ENCODE measurements at regions not wholly inside any gene's neighbourhood (a gene's known extent, or its start where the extent isn't known, plus 50 kb on each side); places are given as distances from the start of the nearest gene placed in this dataset.
"Not testable (repeated sequence)": the region's sequence is repeated elsewhere in the genome, so short reads cannot be mapped to it uniquely, and the experiment has no call there.

DNA sequence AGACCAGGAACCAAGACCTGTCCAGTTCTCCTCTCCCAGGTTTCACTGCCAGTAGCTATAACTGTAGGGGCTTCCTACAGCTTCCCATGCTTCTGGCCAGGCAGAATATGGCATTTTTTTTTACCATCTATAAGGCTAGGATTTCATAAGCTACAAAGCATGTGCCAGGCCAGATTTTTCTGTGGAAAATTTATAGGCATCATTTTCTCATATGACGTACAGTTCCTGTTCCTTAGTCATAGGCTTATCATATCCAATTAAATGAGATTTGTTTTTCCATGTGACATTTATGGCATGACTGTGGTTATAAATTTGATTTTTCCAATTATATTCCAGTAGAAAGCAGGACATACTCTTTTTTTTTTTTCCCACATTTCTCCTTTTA is 208.6 kb upstream of the NPY start:
- TF ChIP-seq, protein P1, sequence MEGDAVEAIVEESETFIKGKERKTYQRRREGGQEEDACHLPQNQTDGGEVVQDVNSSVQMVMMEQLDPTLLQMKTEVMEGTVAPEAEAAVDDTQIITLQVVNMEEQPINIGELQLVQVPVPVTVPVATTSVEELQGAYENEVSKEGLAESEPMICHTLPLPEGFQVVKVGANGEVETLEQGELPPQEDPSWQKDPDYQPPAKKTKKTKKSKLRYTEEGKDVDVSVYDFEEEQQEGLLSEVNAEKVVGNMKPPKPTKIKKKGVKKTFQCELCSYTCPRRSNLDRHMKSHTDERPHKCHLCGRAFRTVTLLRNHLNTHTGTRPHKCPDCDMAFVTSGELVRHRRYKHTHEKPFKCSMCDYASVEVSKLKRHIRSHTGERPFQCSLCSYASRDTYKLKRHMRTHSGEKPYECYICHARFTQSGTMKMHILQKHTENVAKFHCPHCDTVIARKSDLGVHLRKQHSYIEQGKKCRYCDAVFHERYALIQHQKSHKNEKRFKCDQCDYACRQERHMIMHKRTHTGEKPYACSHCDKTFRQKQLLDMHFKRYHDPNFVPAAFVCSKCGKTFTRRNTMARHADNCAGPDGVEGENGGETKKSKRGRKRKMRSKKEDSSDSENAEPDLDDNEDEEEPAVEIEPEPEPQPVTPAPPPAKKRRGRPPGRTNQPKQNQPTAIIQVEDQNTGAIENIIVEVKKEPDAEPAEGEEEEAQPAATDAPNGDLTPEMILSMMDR (conservative IDR thresholded peaks at IDR 0.05; ENCODE audit: low read depth, low read length) = no peak
- H3K4me3 ChIP-seq (ENCODE audit: low read depth, low read length) = no peak overlapping the region
- no peak for DNase-seq (ENCODE audit: low read depth)

DNA sequence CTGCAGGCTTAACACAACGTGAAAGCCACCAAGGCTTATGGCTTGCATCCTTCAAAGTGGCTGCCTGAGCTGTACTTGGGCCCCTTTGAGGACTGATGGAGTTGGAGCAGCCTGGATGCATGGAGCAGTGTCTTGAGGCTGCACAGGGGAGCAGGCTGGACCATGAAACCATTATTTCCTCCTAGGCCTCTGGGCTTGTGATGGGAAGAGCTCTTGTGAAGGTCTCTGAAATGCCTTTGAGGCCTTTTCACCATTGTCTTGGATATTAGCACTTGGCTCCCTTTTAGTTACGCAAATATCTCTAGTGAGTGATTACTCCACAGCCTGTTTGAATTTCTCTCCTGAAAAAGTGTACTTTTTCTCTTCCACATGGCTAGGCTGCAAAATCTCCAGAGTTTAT is 201.2 kb upstream of the NPY start:
- no peak for DNase-seq (ENCODE audit: low read depth)
- no peak overlapping the region for H3K4me3 ChIP-seq (ENCODE audit: low read depth, low read length)
- TF ChIP-seq, protein P1 (conservative IDR thresholded peaks at IDR 0.05; ENCODE audit: low read depth, low read length) = no peak

DNA sequence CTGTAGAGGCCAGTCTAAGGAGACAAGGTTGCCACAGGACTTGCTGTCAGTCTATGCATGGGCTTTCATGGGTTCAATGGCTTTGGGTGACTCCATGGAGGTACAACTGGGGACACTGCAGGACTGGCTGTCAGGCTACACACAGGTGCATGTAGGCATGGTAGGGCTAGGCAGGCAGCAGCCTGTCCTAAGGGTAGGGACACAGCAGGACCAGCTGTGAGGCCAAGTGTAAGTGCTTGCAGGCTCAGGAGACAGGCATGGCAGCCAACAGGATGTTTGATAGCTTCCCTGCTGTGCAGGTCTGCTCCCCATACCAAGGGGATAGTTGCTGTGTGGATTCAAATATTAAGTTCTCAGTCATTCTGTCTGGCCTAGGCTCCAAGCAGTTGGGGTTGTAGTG is 181.0 kb upstream of the NPY start:
- no peak for DNase-seq (ENCODE audit: low read depth)

DNA sequence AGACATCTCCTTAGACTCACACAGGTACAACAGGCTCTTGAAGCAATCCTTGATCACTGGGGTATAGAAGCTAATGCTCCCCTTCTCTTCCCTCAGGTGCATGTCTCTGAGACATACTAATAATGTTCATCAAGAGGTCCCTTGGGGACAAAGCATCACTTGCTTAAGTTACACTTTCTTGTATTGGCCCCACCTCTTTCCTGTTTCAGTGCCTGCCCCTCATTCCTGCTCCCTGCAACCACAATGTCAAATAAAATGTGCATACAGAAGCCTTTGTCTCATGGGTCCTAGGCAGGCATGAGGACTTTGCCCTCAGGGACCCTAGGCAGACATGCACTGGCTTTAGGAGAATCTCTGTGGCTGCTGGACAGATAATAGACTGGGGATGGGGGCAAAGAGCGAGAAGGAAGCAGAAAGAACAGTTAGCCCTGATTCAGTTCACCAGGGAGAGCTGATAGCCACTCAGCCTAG is 175.0 kb upstream of the NPY start:
- TF ChIP-seq, protein P1 (conservative IDR thresholded peaks at IDR 0.05; ENCODE audit: low read depth, low read length) = no peak
- H3K4me3 ChIP-seq (ENCODE audit: low read depth, low read length) = no peak overlapping the region
- DNase-seq (ENCODE audit: low read depth) = no peak

More for the DNA sequence above, 181.0 kb upstream of the NPY start:
- TF ChIP-seq, protein P1 (conservative IDR thresholded peaks at IDR 0.05; ENCODE audit: low read depth, low read length) = no peak
- no peak overlapping the region for H3K4me3 ChIP-seq (ENCODE audit: low read depth, low read length)

DNA sequence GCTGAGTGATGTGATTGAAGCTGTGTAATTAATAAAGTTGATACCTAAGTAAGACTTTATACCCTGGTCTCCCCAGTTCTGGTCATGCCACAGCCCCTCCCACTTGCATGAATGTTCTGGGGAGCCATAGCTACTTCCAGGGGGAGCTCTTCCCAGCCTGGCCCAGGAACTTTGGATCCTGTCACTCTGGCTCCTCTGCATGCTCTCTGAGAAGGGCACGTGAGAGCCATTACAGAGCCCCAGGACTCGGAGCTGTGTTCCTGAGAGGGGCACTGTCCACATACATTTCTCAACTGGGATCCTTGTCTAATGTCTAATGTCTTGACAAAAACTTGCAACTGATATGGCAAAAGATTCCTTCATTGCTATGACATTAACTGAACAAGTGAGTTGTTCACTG is 173.9 kb upstream of the NPY start:
- TF ChIP-seq, protein P1 (conservative IDR thresholded peaks at IDR 0.05; ENCODE audit: low read depth, low read length) = no peak
- DNase-seq (ENCODE audit: low read depth) = no peak
- no peak overlapping the region for H3K4me3 ChIP-seq (ENCODE audit: low read depth, low read length)

DNA sequence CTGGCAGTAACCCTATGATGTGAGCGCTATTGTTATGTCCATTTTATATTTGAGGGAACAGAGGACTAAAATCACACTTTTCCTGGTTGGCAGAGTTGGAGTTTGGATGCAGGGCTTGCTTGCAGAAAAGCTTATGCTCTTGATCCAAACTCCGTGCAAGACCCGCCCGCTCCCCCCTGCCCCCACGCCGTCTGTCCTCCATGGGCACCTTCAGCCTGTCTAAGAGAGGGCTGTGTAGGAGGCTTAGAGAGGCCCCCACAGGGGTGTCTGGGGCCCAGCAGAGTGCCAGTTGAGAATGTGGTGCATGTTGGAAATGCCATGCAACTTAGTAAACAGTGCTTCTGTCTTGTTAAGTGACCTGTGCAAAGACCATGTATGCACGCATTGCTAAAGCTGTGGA is 170.5 kb upstream of the NPY start:
- TF ChIP-seq, protein P1 (conservative IDR thresholded peaks at IDR 0.05; ENCODE audit: low read depth, low read length) = no peak
- DNase-seq (ENCODE audit: low read depth) = no peak

DNA sequence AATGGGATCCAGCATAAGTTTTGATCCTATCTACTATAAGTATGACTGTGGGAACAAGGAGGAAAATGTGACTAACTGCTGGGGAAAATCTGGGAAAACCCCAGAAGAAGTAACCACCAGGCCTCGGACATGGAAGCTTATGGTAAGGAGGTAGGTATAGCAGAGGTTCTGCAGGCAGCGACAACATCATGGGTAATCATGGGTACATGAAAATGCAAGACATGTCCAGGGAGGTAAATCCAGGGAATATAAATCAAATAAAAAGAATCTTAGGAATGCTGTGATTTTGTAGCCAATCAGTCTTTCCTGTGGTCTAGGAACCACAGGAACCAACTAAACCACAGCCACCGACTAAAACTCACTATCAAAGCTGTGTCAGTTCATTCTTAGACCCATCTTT is 168.3 kb upstream of the NPY start:
- H3K4me3 ChIP-seq (ENCODE audit: low read depth, low read length) = no peak overlapping the region
- TF ChIP-seq, protein P1 (conservative IDR thresholded peaks at IDR 0.05; ENCODE audit: low read depth, low read length) = no peak
- no peak for DNase-seq (ENCODE audit: low read depth)

More for the DNA sequence above, 170.5 kb upstream of the NPY start:
- H3K4me3 ChIP-seq (ENCODE audit: low read depth, low read length) = no peak overlapping the region

DNA sequence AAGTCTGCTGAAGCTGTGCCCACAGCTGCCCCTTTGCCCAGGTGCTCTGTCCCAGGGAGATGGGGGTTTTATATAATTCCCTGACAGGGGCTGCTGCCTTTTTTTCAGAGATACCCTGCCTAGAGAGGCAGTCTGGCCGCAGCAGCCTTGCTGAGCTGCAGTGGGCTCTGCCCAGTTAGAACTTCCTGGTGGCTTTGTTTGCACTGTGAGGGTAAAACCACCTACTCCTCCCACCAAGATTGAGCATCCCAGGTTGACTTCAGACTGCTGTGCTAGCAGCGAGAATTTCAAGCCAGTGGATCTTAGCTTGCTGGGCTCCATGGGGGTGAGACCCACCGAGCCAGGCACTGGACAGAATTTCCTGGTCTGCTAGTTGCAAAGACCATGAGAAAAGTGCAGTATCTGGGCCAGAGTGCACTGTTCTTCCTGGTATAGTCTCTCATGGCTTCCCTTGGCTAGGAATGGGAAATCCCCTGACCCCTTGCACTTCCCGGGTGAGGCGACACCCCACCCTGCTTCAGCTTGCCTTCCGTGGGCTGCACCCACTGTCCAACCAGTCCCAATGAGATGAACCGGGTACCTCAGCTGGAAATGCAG is 166.0 kb upstream of the NPY start:
- DNase-seq (ENCODE audit: low read depth); H3K4me3 ChIP-seq (ENCODE audit: low read depth, low read length): not testable (repeated sequence)

Data from epithelial cell of proximal tubule (primary cell).